T-helper 2 cell (primary cell): ENCODE measurements at regions not wholly inside any gene's neighbourhood (a gene's known extent, or its start where the extent isn't known, plus 50 kb on each side); places are given as distances from the start of the nearest gene placed in this dataset.

Experiments used
- DNase-seq, 5 experiments: peaks; one replicate each; pipeline versions ENCODE4 v3.0.0 to v3.0.0-alpha.2; 2012 to 2022

- peak in 1 of 5 experiments; percentile 1 for DNase-seq
These were observed 251.1 kb upstream of the HTR2C start for GRCh38 chrX:114332766-114333165.

GRCh38 chrX:114334473-114334982, 249.4 kb upstream of the HTR2C start:
- no peak for DNase-seq

- no peak for DNase-seq
These were observed 245.0 kb upstream of the HTR2C start for GRCh38 chrX:114338870-114339269.

GRCh38 chrX:114344756-114345349, 239.0 kb upstream of the HTR2C start:
- peak in 1 of 5 experiments; percentile 0 for DNase-seq

- no peak for DNase-seq
These were observed 222.7 kb upstream of the HTR2C start for GRCh38 chrX:114361076-114361725.

- no peak for DNase-seq
These were observed 220.5 kb upstream of the HTR2C start for GRCh38 chrX:114363346-114363745.

GRCh38 chrX:114365065-114365834, 218.6 kb upstream of the HTR2C start:
- no peak for DNase-seq

- DNase-seq: no peak
These were observed 210.9 kb upstream of the HTR2C start for GRCh38 chrX:114372937-114373336.

- no peak for DNase-seq
These were observed 193.6 kb upstream of the HTR2C start for GRCh38 chrX:114390251-114390796.
